ELF-1 (cell line): ENCODE measurements at regions not wholly inside any gene's neighbourhood (a gene's known extent, or its start where the extent isn't known, plus 50 kb on each side); places are given as distances from the start of the nearest gene placed in this dataset.

Experiments used
- DNase-seq: peaks from one replicate; pipeline ENCODE4 v3.0.0-alpha.2; 2016; ENCODE audit warnings: low read depth, low spot score

- peak; percentile 84 for DNase-seq
Measured at GRCh38 chrX:134173541-134174272, 63.3 kb upstream of the CCDC160 start.

- no peak for DNase-seq
Measured at GRCh38 chrX:134174273-134174660, 62.7 kb upstream of the CCDC160 start.

GRCh38 chrX:134174859-134175258 is 62.1 kb upstream of the CCDC160 start:
- DNase-seq, result peak; percentile 81

- DNase-seq, result no peak
Measured at GRCh38 chrX:134177527-134177926, 59.5 kb upstream of the CCDC160 start.

GRCh38 chrX:134180601-134181274 is 56.2 kb upstream of the CCDC160 start:
- DNase-seq, result no peak

GRCh38 chrX:134181275-134181660 is 55.7 kb upstream of the CCDC160 start:
- DNase-seq, result peak; percentile 87

GRCh38 chrX:134183665-134184064 is 53.3 kb upstream of the CCDC160 start:
- DNase-seq, result no peak

GRCh38 chrX:134184936-134185335 is 52.0 kb upstream of the CCDC160 start:
- DNase-seq, result no peak

GRCh38 chrX:134186362-134187121 is 50.4 kb upstream of the CCDC160 start:
- DNase-seq, result no peak
